CD4-positive, alpha-beta T cell treated with Interleukin-17A for 4 hours (primary cell): ENCODE measurements at regions not wholly inside any gene's neighbourhood (a gene's known extent, or its start where the extent isn't known, plus 50 kb on each side); places are given as distances from the start of the nearest gene placed in this dataset.
"Not testable (repeated sequence)": the region's sequence is repeated elsewhere in the genome, so short reads cannot be mapped to it uniquely, and the experiment has no call there.

ENCODE experiments used
- DNase-seq: peaks from one replicate; pipeline ENCODE4 v3.0.0-alpha.2; 2020; ENCODE audit warnings: mixed read lengths

- DNase-seq: not testable (repeated sequence)
These were observed 374.6 kb upstream of the NPVF start for GRCh38 chr7:25602730-25603426.

- not testable (repeated sequence) for DNase-seq
These were observed 375.1 kb upstream of the NPVF start for GRCh38 chr7:25603427-25603740.

GRCh38 chr7:25611196-25611595, 382.9 kb upstream of the NPVF start:
- no peak for DNase-seq

- DNase-seq: no peak
These were observed 385.6 kb upstream of the NPVF start for GRCh38 chr7:25613912-25614311.

DNA sequence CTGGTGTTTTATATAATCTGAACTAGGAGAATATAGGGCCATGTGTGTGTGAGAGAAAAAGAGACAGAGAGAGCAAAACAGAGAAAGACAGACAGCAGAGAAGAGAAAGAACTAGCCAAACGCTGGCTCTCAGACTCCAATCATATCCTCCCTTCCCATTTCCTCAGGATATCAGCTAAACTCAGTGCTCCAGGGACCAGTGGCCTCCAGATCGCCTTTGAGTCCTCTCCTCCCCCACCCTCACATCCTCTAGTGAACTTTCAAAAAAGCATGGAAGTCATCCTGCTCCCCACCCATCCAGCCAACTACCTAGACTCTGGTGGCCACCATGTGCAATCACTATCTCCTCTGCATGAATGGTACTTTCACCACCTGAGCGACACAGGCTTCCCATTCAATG, 386.1 kb upstream of the NPVF start:
- DNase-seq: no peak

DNA sequence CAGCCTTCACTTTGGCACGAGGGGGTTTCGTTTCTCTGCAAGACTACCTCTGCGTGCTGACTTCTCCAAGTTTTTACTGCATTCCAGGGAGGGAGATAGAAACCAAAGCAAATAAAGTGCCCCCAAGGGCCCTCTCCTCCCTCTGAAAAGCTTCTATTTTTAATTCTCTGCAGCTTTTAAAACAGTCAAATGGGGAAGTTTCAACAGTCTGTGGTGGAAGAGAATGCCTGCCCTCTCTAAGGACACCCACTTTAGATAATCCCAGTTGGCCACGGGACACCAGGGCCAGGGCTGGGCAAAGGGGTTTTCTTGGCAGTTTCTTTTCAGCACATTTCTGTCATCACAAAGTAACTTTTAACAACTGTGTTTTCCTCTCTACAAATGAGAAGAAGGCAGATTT, 386.7 kb upstream of the NPVF start:
- DNase-seq: no peak

- DNase-seq: no peak
These were observed 387.3 kb upstream of the NPVF start for GRCh38 chr7:25615593-25615992.

DNA sequence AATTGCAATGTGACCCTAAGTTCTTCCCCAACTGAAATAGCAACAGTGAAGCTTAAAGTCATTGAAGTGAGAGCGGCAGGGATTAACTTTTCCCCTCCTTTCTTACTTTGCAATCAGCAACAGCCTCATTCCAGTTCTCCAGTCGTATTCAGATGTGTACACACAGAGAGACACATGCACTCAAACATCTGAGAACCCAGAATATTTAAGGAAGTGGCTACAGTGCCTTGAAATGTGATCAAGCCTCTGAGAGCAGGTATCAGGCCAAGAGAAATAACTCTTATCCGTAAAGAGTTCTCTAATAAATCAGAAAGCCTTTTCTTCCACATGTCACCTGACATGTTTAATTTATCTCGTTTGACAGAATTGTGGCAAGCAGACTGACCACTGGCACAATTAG, 388.9 kb upstream of the NPVF start:
- DNase-seq: no peak

DNA sequence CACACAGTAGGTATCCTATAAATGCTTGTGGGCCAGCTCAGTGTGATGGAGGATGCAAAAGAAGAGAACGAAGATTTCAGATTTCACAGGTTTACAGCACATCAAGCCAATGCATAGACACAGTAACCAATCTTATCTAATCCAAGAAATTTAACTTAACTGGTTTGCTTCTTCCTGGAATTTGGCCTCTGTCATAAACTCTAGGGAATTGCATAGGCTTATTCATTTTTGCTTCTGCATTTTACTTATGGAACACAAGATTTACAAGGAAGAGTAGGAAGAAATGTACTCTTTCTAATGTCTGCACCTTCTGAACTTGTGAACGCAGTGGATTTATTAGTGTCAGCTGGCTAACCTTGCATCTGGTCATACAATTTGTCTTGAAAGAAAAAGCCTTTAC, 389.4 kb upstream of the NPVF start:
- no peak for DNase-seq

- no peak for DNase-seq
These were observed 391.1 kb upstream of the NPVF start for GRCh38 chr7:25619381-25619780.

DNA sequence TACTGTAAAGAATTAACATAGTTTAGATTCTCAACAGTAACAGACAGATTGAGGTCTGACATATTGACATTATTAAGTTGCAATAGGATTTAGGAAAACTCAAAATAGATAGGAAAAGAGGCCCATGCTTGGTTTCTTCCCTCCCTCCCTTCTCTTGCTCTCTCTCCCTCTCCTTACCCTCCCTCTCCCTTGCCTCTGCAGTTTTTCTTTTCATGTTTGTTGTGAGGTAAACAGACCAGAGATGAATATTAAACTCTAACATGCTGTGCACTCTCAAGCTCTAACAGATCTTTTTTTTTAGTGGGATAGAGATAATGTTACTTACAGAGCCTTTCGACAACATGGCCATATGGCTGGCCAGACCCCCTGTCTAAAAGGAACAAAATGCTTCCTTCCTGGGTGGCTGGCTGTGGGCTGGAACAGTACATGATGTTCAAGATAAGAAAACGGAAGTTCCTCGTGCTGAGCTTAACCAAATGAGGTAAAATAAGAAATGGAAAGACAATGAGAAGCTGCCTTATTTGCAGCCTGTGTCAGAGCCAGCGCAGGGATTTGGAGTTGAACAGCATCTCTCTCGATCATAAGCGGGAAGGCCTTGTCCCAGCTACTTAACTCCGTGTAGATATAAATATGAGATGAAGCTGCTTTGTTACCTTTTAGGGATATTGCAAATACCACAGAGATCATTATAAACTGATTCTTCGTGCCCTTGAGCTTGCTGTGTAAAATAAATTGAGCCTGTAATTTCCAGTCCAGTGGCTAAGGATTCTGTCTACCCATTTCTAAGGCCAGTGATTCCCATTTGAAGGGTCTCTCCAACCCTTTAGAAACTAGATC, 391.9 kb upstream of the NPVF start:
- DNase-seq: peak; percentile 32

- no peak for DNase-seq
These were observed 393.7 kb upstream of the NPVF start for GRCh38 chr7:25621993-25622392.

- no peak for DNase-seq
These were observed 394.4 kb upstream of the NPVF start for GRCh38 chr7:25622695-25623094.

DNA sequence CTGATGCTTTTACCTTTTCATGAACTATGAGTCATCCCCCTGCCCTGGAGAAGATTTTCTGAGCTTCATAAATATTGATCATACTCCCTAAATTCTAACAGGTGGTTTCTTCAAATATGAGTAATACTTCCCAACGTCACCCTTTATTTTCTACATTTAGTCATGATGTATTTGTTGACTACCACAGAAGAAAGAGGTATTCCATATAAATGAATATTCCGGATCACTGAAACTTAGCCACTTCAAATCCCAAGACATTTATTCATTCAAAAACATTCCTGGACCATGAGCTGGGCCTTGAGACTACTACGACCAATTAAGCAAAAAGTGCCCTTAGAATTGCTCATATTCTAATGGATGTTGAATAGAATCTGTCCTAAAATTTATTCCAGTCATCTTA, 395.8 kb upstream of the NPVF start:
- DNase-seq: no peak

GRCh38 chr7:25624833-25625232, 396.5 kb upstream of the NPVF start:
- DNase-seq: no peak

- DNase-seq: no peak
These were observed 397.2 kb upstream of the NPVF start for GRCh38 chr7:25625306-25625992.

- no peak for DNase-seq
These were observed 398.3 kb upstream of the NPVF start for GRCh38 chr7:25626451-25627131.

DNA sequence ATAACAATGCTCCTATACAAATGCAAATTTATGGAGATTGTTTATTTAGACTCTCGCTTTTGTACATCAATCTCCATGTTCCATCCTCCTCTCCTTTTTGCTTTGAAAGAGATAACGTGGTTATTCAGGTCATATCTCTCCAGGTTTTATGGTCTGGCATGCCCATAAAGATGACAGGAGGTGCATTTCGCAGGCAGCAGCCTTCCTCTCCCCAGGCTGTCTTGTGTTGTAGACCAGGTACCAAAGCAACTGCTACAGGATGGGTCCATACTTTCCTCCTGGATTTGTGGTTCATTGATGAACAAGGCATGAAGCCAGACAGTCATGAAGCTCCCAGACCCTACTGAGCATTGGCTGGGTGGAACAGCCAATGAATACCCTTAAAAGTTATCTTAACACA, 400.2 kb upstream of the NPVF start:
- DNase-seq: no peak

DNA sequence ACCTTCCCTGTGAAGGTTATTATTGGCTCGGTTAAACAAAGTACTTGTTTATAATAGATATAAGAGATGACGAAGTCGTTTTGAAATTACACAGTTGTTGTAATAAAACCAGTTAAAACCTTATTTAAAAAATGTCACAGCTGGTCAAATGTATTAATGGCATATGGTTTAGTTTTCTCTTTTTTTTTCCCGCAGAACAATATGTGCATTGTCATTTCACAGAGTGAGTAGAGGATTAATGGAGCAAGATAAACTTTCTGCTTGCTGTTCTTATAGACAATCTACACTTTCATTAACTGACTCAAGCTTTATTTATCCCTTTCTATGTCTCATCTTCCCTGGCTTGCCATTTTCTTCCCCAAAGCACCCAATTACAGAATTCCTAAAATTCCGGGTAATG, 404.3 kb upstream of the NPVF start:
- no peak for DNase-seq

GRCh38 chr7:25633426-25634036, 405.2 kb upstream of the NPVF start:
- no peak for DNase-seq

- no peak for DNase-seq
These were observed 407.9 kb upstream of the NPVF start for GRCh38 chr7:25636168-25636567.

GRCh38 chr7:25636871-25637283, 408.6 kb upstream of the NPVF start:
- DNase-seq: no peak

DNA sequence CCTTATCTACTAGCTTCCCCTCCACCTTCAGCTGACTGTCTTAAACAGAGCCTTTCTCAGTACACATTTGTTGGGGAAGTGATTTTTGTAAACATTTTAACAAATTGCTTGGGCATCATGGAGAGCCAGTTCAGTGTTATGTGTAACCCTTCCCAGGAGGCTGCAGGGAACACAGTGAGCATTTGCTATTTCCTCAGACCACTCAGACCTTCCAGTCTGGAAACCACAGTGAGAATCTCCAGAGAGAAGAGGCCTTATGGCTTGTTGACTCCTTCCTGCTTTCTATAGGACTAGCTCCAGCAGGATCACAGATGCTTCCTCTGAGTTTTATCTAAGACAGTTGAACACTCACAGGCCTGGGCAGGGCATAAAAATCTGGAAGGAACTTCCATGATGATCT, 409.8 kb upstream of the NPVF start:
- no peak for DNase-seq
